ENCODE measurements at regions not wholly inside any gene's neighbourhood (a gene's known extent, or its start where the extent isn't known, plus 50 kb on each side); places are given as distances from the start of the nearest gene placed in this dataset.
A peak's percentile ranks its signal among the peaks of the same experiment; 100 is the strongest.

GRCh38 chr2:160700021-160700814 lies 206.6 kb upstream of the RBMS1 start:
- no peak overlapping the region for H3K27ac Mint-ChIP-seq
- ATAC-seq: no peak
- H3K4me1 Mint-ChIP-seq: peaks cover 17% of the 10 kb centered on the region
- no peaks in the 10 kb centered on the region for H3K27me3 Mint-ChIP-seq
- H3K36me3 Mint-ChIP-seq: no peaks in the 10 kb centered on the region
- H3K9me3 Mint-ChIP-seq: no peaks in the 10 kb centered on the region
- H3K4me3 Mint-ChIP-seq: no peak overlapping the region

- H3K27ac Mint-ChIP-seq: no peak overlapping the region
- H3K4me3 Mint-ChIP-seq: no peak overlapping the region
- H3K36me3 Mint-ChIP-seq: no peaks in the 10 kb centered on the region
- peaks cover 3% of the 10 kb centered on the region for H3K9me3 Mint-ChIP-seq
- H3K27me3 Mint-ChIP-seq: no peaks in the 10 kb centered on the region
- peaks cover 21% of the 10 kb centered on the region for H3K4me1 Mint-ChIP-seq
- no peak for ATAC-seq
Measured at GRCh38 chr2:160701822-160702221, 208.2 kb upstream of the RBMS1 start.

GRCh38 chr2:160702754-160703153 lies 209.1 kb upstream of the RBMS1 start:
- no peak overlapping the region for H3K27ac Mint-ChIP-seq
- no peak for ATAC-seq
- H3K9me3 Mint-ChIP-seq: peaks cover 3% of the 10 kb centered on the region

GRCh38 chr2:160703648-160704585 lies 210.3 kb upstream of the RBMS1 start:
- Mint-ChIP-seq H3K9me3 (peaks cover 3% of the 10 kb centered on the region), H3K27me3 (no peaks in the 10 kb centered on the region), H3K36me3 (no peaks in the 10 kb centered on the region), H3K27ac (peak overlapping the region; percentile 77), H3K4me1 (peaks cover 21% of the 10 kb centered on the region), H3K4me3 (peak overlapping the region; percentile 41)
- peak; percentile 94 for ATAC-seq

More at GRCh38 chr2:160702754-160703153, 209.1 kb upstream of the RBMS1 start:
- no peak overlapping the region for H3K4me3 Mint-ChIP-seq
- H3K27me3 Mint-ChIP-seq: no peaks in the 10 kb centered on the region
- H3K36me3 Mint-ChIP-seq: no peaks in the 10 kb centered on the region
- peaks cover 21% of the 10 kb centered on the region for H3K4me1 Mint-ChIP-seq

- no peak overlapping the region for H3K27ac Mint-ChIP-seq
- no peaks in the 10 kb centered on the region for H3K4me1 Mint-ChIP-seq
- no peak for ATAC-seq
- H3K9me3 Mint-ChIP-seq: no peaks in the 10 kb centered on the region
- no peaks in the 10 kb centered on the region for H3K36me3 Mint-ChIP-seq
- no peak overlapping the region for H3K4me3 Mint-ChIP-seq
- H3K27me3 Mint-ChIP-seq: peaks cover 10% of the 10 kb centered on the region
Measured at GRCh38 chr2:160715428-160715827, 221.8 kb upstream of the RBMS1 start.

- Mint-ChIP-seq H3K4me3 (no peak overlapping the region), H3K4me1 (no peaks in the 10 kb centered on the region), H3K27me3 (peaks cover 11% of the 10 kb centered on the region), H3K36me3 (no peaks in the 10 kb centered on the region), H3K9me3 (peaks cover 6% of the 10 kb centered on the region), H3K27ac (no peak overlapping the region)
- ATAC-seq: no peak
Measured at GRCh38 chr2:160719116-160719515, 225.5 kb upstream of the RBMS1 start.

GRCh38 chr2:160720098-160720497 lies 226.5 kb upstream of the RBMS1 start:
- Mint-ChIP-seq H3K36me3 (no peaks in the 10 kb centered on the region), H3K9me3 (peaks cover 6% of the 10 kb centered on the region), H3K27me3 (peaks cover 21% of the 10 kb centered on the region), H3K27ac (no peak overlapping the region), H3K4me1 (no peaks in the 10 kb centered on the region), H3K4me3 (no peak overlapping the region)
- no peak for ATAC-seq

GRCh38 chr2:160721089-160722040 lies 227.8 kb upstream of the RBMS1 start:
- Mint-ChIP-seq H3K27ac (no peak overlapping the region), H3K9me3 (peaks cover 10% of the 10 kb centered on the region), H3K36me3 (no peaks in the 10 kb centered on the region), H3K4me3 (no peak overlapping the region), H3K27me3 (peaks cover 24% of the 10 kb centered on the region), H3K4me1 (no peaks in the 10 kb centered on the region)
- no peak for ATAC-seq

- no peak for ATAC-seq
- H3K27ac Mint-ChIP-seq: no peak overlapping the region
- peaks cover 30% of the 10 kb centered on the region for H3K27me3 Mint-ChIP-seq
- H3K4me1 Mint-ChIP-seq: no peaks in the 10 kb centered on the region
- no peak overlapping the region for H3K4me3 Mint-ChIP-seq
- H3K36me3 Mint-ChIP-seq: no peaks in the 10 kb centered on the region
- peaks cover 10% of the 10 kb centered on the region for H3K9me3 Mint-ChIP-seq
Measured at GRCh38 chr2:160726046-160726445, 232.4 kb upstream of the RBMS1 start.

GRCh38 chr2:160730296-160730995 lies 236.8 kb upstream of the RBMS1 start:
- no peak overlapping the region for H3K27ac Mint-ChIP-seq
- no peak overlapping the region for H3K4me3 Mint-ChIP-seq

GRCh38 chr2:160731415-160731814 lies 237.8 kb upstream of the RBMS1 start:
- peaks cover 15% of the 10 kb centered on the region for H3K27me3 Mint-ChIP-seq
- no peak overlapping the region for H3K27ac Mint-ChIP-seq
- no peak overlapping the region for H3K4me3 Mint-ChIP-seq
- no peak for ATAC-seq
- H3K9me3 Mint-ChIP-seq: no peaks in the 10 kb centered on the region
- no peaks in the 10 kb centered on the region for H3K36me3 Mint-ChIP-seq
- no peaks in the 10 kb centered on the region for H3K4me1 Mint-ChIP-seq

More at GRCh38 chr2:160730296-160730995, 236.8 kb upstream of the RBMS1 start:
- Mint-ChIP-seq H3K9me3 (peaks cover 3% of the 10 kb centered on the region), H3K4me1 (no peaks in the 10 kb centered on the region), H3K27me3 (peaks cover 25% of the 10 kb centered on the region), H3K36me3 (no peaks in the 10 kb centered on the region)
- ATAC-seq: no peak

- peaks cover 10% of the 10 kb centered on the region for H3K27me3 Mint-ChIP-seq
- ATAC-seq: no peak
- no peak overlapping the region for H3K27ac Mint-ChIP-seq
- no peak overlapping the region for H3K4me3 Mint-ChIP-seq
- H3K36me3 Mint-ChIP-seq: no peaks in the 10 kb centered on the region
- no peaks in the 10 kb centered on the region for H3K4me1 Mint-ChIP-seq
- no peaks in the 10 kb centered on the region for H3K9me3 Mint-ChIP-seq
Measured at GRCh38 chr2:160731856-160732255, 238.2 kb upstream of the RBMS1 start.

- Mint-ChIP-seq H3K36me3 (no peaks in the 10 kb centered on the region), H3K27ac (no peak overlapping the region), H3K9me3 (no peaks in the 10 kb centered on the region), H3K27me3 (peaks cover 9% of the 10 kb centered on the region), H3K4me3 (no peak overlapping the region), H3K4me1 (no peaks in the 10 kb centered on the region)
- no peak for ATAC-seq
Measured at GRCh38 chr2:160735696-160736095, 242.1 kb upstream of the RBMS1 start.

Data from stimulated activated memory B cell treated with anti-CD40 and anti-IgM and Interleukin-4, amounts not matched to agents 10 μg/mL and 1 μg/mL and 100 μg/mL, for 72 hours (primary cell).